ENCODE measurements at regions not wholly inside any gene's neighbourhood (a gene's known extent, or its start where the extent isn't known, plus 50 kb on each side); places are given as distances from the start of the nearest gene placed in this dataset.

- TF ChIP-seq CTCF (IDR thresholded peaks at IDR 0.05; ENCODE audit: low read depth, low read length) = no peak
- DNase-seq (ENCODE audit: low read depth in 2 of 2) = no peak
- H3K4me3 ChIP-seq (replicated peaks in 1 of 2; ENCODE audit: low read depth in 2 of 2, low read length in 2 of 2) = no peak overlapping the region
These were observed 188.6 kb downstream of the ENGASE start for GRCh38 chr17:79263191-79263590.

DNA sequence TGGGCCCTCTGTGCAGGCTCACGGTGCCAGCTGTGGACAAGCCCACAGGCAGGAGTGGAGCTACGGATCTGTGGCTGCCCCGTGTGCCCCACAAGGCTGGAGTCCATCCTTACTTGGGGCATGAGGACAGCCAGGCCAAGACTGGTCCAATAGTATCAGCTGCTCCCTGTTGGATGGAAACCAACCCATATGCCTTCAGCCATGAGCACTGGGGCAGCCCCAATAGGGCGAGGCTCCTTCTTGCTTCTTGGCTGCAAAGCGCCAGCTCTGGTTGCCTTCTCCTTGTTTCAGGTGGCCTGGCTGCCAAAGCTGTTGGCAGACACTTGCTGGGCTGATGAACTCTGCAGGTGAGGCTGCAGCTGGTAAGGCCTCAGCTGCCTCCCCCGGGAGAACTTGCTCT is 188.0 kb downstream of the ENGASE start:
- no peak overlapping the region for H3K4me3 ChIP-seq (replicated peaks in 1 of 2; ENCODE audit: low read depth in 2 of 2, low read length in 2 of 2)
- no peak for DNase-seq (ENCODE audit: low read depth in 2 of 2)
- TF ChIP-seq CTCF (IDR thresholded peaks at IDR 0.05; ENCODE audit: low read depth, low read length) = no peak

DNA sequence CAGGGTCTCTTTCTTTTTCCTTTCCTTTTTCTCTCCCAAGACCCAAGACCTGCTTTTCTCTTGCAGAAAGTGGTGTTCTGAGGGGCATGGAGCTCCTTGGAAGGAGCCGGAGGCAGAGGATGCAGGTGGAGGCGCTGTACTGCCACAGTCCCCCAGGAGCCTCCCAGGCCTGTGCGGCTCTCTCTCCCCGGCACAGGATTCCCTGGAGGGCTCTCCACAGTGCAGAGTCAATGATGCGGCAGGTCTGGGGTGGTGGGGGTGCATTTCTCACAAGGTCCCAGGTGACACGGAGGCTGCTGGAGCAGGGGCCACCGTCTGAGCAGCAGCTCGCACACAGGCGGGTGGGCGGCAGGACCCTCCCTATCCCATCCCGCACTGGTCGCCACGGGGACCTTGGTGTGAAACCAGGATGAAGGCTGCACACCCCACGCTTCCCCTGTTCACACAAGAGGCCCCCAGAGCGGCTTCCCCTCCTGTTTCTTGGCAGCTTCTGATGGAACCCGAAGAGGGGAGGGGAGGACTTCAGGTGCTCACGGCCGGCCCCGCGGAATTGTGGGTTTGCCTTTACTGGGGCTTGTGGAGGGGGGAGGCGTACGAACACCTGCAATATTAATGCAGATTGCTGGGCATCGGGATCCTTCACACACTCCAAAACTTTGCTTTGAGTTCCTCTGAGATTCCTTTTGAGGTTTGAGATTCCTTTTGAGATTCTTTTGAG is 186.9 kb downstream of the ENGASE start:
- H3K4me3 ChIP-seq (replicated peaks in 1 of 2; ENCODE audit: low read depth in 2 of 2, low read length in 2 of 2) = no peak overlapping the region
- DNase-seq (ENCODE audit: low read depth in 2 of 2) = no peak
- no peak for TF ChIP-seq CTCF (IDR thresholded peaks at IDR 0.05; ENCODE audit: low read depth, low read length)

GRCh38 chr17:79258843-79259242 is 184.2 kb downstream of the ENGASE start:
- DNase-seq (ENCODE audit: low read depth in 2 of 2) = no peak
- no peak for TF ChIP-seq CTCF (IDR thresholded peaks at IDR 0.05; ENCODE audit: low read depth, low read length)
- H3K4me3 ChIP-seq (replicated peaks in 1 of 2; ENCODE audit: low read depth in 2 of 2, low read length in 2 of 2) = no peak overlapping the region

DNA sequence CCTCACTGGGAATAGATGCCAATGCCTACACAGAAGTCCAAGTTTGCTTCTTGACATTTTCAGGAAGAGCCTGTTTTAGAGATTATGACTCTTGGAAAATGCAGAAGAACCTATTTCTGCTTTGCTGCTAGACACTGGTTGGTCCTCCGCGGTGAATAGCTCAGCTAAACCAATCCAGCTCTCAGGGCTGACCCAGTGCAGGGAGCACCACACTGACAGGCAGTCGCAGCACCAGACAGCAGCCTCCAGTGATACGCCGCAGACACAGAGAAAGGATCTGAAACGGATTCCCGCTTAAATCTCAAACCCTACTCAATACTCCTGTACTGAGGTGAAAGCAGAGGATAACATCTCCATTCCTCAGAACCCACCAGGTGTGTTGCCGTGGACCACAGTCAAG is 183.4 kb downstream of the ENGASE start:
- no peak overlapping the region for H3K4me3 ChIP-seq (replicated peaks in 1 of 2; ENCODE audit: low read depth in 2 of 2, low read length in 2 of 2)
- no peak for DNase-seq (ENCODE audit: low read depth in 2 of 2)
- no peak for TF ChIP-seq CTCF (IDR thresholded peaks at IDR 0.05; ENCODE audit: low read depth, low read length)

- no peak for DNase-seq (ENCODE audit: low read depth in 2 of 2)
- TF ChIP-seq CTCF (IDR thresholded peaks at IDR 0.05; ENCODE audit: low read depth, low read length) = no peak
- H3K4me3 ChIP-seq (replicated peaks in 1 of 2; ENCODE audit: low read depth in 2 of 2, low read length in 2 of 2) = no peak overlapping the region
These were observed 181.4 kb downstream of the ENGASE start for GRCh38 chr17:79255926-79256585.

Measured in cardiac fibroblast (primary cell).